Endothelial cell of umbilical vein (primary cell): ENCODE measurements at regions not wholly inside any gene's neighbourhood (a gene's known extent, or its start where the extent isn't known, plus 50 kb on each side); places are given as distances from the start of the nearest gene placed in this dataset.

ENCODE experiments used
- BruUV-seq: library from RNA; stranded (reverse); fragments of 400-500 nt; replicated peaks from 2 replicates; lab custom pipeline; 2021; lab: Mats Ljungman, UMichigan
- CTCF ChIA-PET: fragments of 300-600, 350-600 bp; sonication (Branson Sonifier 250); formaldehyde crosslinking; loops from one replicate; lab custom pipeline; 2021; ENCODE audit warnings: antibody characterized with exemption, inconsistent platforms; lab: Charles Lee
- POLR2A ChIA-PET: fragments of 300-600, 350-600 bp; sonication (Branson Sonifier 250); formaldehyde crosslinking; loops from one replicate; lab custom pipeline; 2021; ENCODE audit warnings: antibody characterized with exemption, inconsistent platforms; lab: Charles Lee
- DNase-seq: peaks from one replicate; pipeline ENCODE4 v3.0.0-alpha.2; 2011; ENCODE audit warnings: low read depth, low spot score
- FAIRE-seq: peaks from 2 replicates; lab custom pipeline; 2011; peaks lifted over from hg19 to GRCh38; lab: Jason Lieb, UNC
- H2AFZ ChIP-seq: 2 replicates; pipeline ENCODE4 v1.6.0; 2012; ENCODE audit warnings: low read depth, low read length, control low read depth, inconsistent platforms
- H3K27ac ChIP-seq: 2 replicates; pipeline ENCODE4 v1.5.1; 2011; ENCODE audit warnings: low read depth, mild to moderate bottlenecking, control low read depth, low read length, moderate library complexity; ENCODE audit not compliant: insufficient read depth
- H3K27me3 ChIP-seq, 2 experiments: 2 replicates each; pipeline versions ENCODE4 v1.6.0 to v1.6.1; 2011; ENCODE audit warnings: low read length in 2 of 2, mixed read lengths in 1 of 2; ENCODE audit not compliant: control insufficient read depth in 2 of 2, insufficient read depth in 2 of 2
- H3K36me3 ChIP-seq, 2 experiments: 2 replicates in 1 of 2; 3 replicates in 1 of 2; pipeline ENCODE4 v1.5.1; 2011; ENCODE audit warnings: low read length in 2 of 2, mild to moderate bottlenecking in 1 of 2, moderate library complexity in 1 of 2; ENCODE audit not compliant: control insufficient read depth in 2 of 2, insufficient read depth in 2 of 2; ENCODE audit errors: extremely low read depth in 1 of 2
- H3K4me1 ChIP-seq: 3 replicates; pipeline ENCODE4 v1.5.1; 2011; ENCODE audit warnings: mild to moderate bottlenecking, low read length; ENCODE audit not compliant: control insufficient read depth, insufficient read depth; ENCODE audit errors: extremely low read depth
- H3K4me2 ChIP-seq: 2 replicates; pipeline ENCODE4 v1.6.1; 2011; ENCODE audit warnings: low read length, control low read depth, mixed read lengths; ENCODE audit not compliant: insufficient read depth
- H3K4me3 ChIP-seq, 3 experiments: fragments of 200-600 bp in 1 of 3; sonication (generic), shearing (Covaris generic) in 1 of 3; replicated peaks in 1 of 3; 2 replicates each; pipeline ENCODE4 v1.5.1; 2011 to 2016; ENCODE audit warnings: control low read depth in 3 of 3, low read length in 3 of 3, mild to moderate bottlenecking in 2 of 3, inconsistent platforms in 1 of 3, low read depth in 1 of 3, moderate library complexity in 1 of 3; ENCODE audit not compliant: insufficient read depth in 1 of 3
- H3K79me2 ChIP-seq: 2 replicates; pipeline ENCODE4 v1.6.0; 2012; ENCODE audit warnings: low read length, inconsistent platforms; ENCODE audit not compliant: control insufficient read depth, insufficient read depth
- H3K9ac ChIP-seq: replicated peaks from 2 replicates; pipeline ENCODE3; 2011; ENCODE audit warnings: low read length, control low read depth; ENCODE audit not compliant: insufficient read depth; ENCODE audit errors: extremely low read depth
- H3K9me1 ChIP-seq: replicated peaks from 3 replicates; pipeline ENCODE4 v1.6.0; 2011; ENCODE audit warnings: mild to moderate bottlenecking, low read length; ENCODE audit not compliant: control insufficient read depth, insufficient read depth; ENCODE audit errors: extremely low read depth
- H3K9me3 ChIP-seq: replicated peaks from 2 replicates; pipeline ENCODE4 v1.5.1; 2012; ENCODE audit warnings: low read length, inconsistent platforms; ENCODE audit not compliant: control insufficient read depth, insufficient read depth
- H4K20me1 ChIP-seq: replicated peaks from 2 replicates; pipeline ENCODE3; 2011; ENCODE audit warnings: mild to moderate bottlenecking, low read length; ENCODE audit not compliant: control insufficient read depth, insufficient read depth; ENCODE audit errors: extremely low read depth
- EZH2 ChIP-seq: IDR thresholded peaks from 2 replicates; pipeline ENCODE4 v1.6.1; 2012; ENCODE audit warnings: borderline replicate concordance, low read depth, mild to moderate bottlenecking, moderate library complexity, low read length, inconsistent platforms; ENCODE audit not compliant: severe bottlenecking
- FOS ChIP-seq: IDR thresholded peaks from 2 replicates; pipeline ENCODE4 v1.6.1; 2011; ENCODE audit warnings: mild to moderate bottlenecking, low read length, moderate library complexity, borderline replicate concordance; ENCODE audit not compliant: insufficient read depth
- GATA2 ChIP-seq: IDR thresholded peaks from 2 replicates; pipeline ENCODE4 v1.7.0; 2011; ENCODE audit warnings: low read depth, mild to moderate bottlenecking, moderate library complexity, mixed read lengths, low read length; ENCODE audit not compliant: insufficient read length, insufficient read depth
- JUN ChIP-seq: IDR thresholded peaks from 2 replicates; pipeline ENCODE4 v1.6.1; 2011; ENCODE audit warnings: borderline replicate concordance, low read depth; ENCODE audit not compliant: insufficient read length, insufficient read depth
- MYC ChIP-seq: IDR thresholded peaks from one replicate; pipeline ENCODE4 v1.6.1; 2011; ENCODE audit warnings: mild to moderate bottlenecking, low read depth, low read length
- POLR2A ChIP-seq: IDR thresholded peaks from 2 replicates; pipeline ENCODE4 v1.6.1; 2012; ENCODE audit warnings: low read depth, mild to moderate bottlenecking, control low read depth, low read length
- POLR2AphosphoS5 ChIP-seq: IDR thresholded peaks from 2 replicates; pipeline ENCODE4 v1.6.1; 2012; ENCODE audit warnings: low read depth, mild to moderate bottlenecking, control low read depth, low read length, moderate library complexity; ENCODE audit not compliant: insufficient read depth
- dilution Hi-C: fragments of 300-500 bp; cut with MboI; formaldehyde crosslinking; loops from one replicate; pipeline ENCODE4 v1.15.0; 2019; ENCODE audit warnings: low sequenced_read_pairs; ENCODE audit not compliant: extremely low pct_ligation_motif_present
- intact Hi-C: fragments of 100-400 bp; cut with micrococcal nuclease; formaldehyde crosslinking; loops from one replicate; pipeline ENCODE4 v1.10.0; 2022
- TF ChIP-seq, protein P1 (sequence below): IDR thresholded peaks from 2 replicates; pipeline ENCODE4 v1.6.1; 2011; ENCODE audit not compliant: insufficient read depth, insufficient read length
- TF ChIP-seq, protein P2 (sequence below), 2 donors: IDR thresholded peaks; 1 replicate in 1 of 2; 2 replicates in 1 of 2; pipeline ENCODE4 v1.5.1; 2011; ENCODE audit warnings: low read length in 2 of 2, mild to moderate bottlenecking in 2 of 2, moderate library complexity in 2 of 2, control low read depth in 1 of 2, inconsistent platforms in 1 of 2, low read depth in 1 of 2; ENCODE audit not compliant: insufficient read depth in 1 of 2; ENCODE audit errors: extremely low read depth in 1 of 2

DNA sequence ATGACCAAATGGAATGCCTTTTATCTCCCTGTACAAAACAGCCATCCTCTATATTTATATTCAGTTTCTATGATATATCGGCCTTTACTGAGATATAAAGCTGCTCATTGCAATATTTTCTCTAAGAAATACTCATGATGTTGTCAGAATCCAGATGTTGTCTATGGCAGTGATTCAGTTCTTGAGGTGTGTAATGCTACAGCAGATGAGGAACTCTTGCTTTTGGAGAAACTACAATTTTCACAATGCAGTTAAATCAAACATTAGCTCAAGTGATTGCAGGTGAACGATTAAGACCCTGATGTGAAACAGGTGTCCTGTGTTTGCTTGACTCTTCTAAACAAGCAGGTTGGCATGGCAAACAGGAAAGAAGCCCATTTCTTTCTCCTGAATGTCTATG lies 256.2 kb upstream of the CDH20 start:
- intact Hi-C loops (no loop called here), dilution Hi-C loops (no loop called here)
- ChIA-PET POLR2A (no interaction called here), CTCF (interaction anchor here (0.6 to 1.7 kb wide), 3 partner anchors 14 to 269 kb away, joined by 3 to 7 read pairs (median 4); no protein-coding TSS in a partner anchor)
- no TSS peak for BruUV-seq
- Histone ChIP-seq H3K27ac (no peak overlapping the region), H3K27me3 (no peaks in the 10 kb centered on the region), H4K20me1 (no peaks in the 10 kb centered on the region), H2AFZ (no peak overlapping the region), H3K4me2 (no peak overlapping the region), H3K79me2 (no peaks in the 10 kb centered on the region), H3K4me1 (no peaks in the 10 kb centered on the region), H3K4me3 (no peak overlapping the region), H3K9me1 (no peaks in the 10 kb centered on the region), H3K9ac (no peak overlapping the region), H3K36me3 (no peaks in the 10 kb centered on the region), H3K9me3 (no peaks in the 10 kb centered on the region)
- FAIRE-seq (no peak), DNase-seq (no peak)
- TF ChIP-seq GATA2 = no peak
- no peak for TF ChIP-seq POLR2AphosphoS5
- TF ChIP-seq, protein P1, sequence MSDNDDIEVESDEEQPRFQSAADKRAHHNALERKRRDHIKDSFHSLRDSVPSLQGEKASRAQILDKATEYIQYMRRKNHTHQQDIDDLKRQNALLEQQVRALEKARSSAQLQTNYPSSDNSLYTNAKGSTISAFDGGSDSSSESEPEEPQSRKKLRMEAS = no peak
- TF ChIP-seq, protein P2, sequence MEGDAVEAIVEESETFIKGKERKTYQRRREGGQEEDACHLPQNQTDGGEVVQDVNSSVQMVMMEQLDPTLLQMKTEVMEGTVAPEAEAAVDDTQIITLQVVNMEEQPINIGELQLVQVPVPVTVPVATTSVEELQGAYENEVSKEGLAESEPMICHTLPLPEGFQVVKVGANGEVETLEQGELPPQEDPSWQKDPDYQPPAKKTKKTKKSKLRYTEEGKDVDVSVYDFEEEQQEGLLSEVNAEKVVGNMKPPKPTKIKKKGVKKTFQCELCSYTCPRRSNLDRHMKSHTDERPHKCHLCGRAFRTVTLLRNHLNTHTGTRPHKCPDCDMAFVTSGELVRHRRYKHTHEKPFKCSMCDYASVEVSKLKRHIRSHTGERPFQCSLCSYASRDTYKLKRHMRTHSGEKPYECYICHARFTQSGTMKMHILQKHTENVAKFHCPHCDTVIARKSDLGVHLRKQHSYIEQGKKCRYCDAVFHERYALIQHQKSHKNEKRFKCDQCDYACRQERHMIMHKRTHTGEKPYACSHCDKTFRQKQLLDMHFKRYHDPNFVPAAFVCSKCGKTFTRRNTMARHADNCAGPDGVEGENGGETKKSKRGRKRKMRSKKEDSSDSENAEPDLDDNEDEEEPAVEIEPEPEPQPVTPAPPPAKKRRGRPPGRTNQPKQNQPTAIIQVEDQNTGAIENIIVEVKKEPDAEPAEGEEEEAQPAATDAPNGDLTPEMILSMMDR (IDR thresholded peaks at IDR 0.05; ENCODE audit: extremely low read depth in 1 of 2, insufficient read depth in 1 of 2, low read depth in 1 of 2, low read length in 2 of 2) = no peak
- TF ChIP-seq FOS = no peak
- no peak for TF ChIP-seq MYC
- TF ChIP-seq EZH2 = no peak
- TF ChIP-seq JUN = no peak
- no peak for TF ChIP-seq POLR2A
